ENCODE measurements at regions not wholly inside any gene's neighbourhood (a gene's known extent, or its start where the extent isn't known, plus 50 kb on each side); places are given as distances from the start of the nearest gene placed in this dataset.

DNA sequence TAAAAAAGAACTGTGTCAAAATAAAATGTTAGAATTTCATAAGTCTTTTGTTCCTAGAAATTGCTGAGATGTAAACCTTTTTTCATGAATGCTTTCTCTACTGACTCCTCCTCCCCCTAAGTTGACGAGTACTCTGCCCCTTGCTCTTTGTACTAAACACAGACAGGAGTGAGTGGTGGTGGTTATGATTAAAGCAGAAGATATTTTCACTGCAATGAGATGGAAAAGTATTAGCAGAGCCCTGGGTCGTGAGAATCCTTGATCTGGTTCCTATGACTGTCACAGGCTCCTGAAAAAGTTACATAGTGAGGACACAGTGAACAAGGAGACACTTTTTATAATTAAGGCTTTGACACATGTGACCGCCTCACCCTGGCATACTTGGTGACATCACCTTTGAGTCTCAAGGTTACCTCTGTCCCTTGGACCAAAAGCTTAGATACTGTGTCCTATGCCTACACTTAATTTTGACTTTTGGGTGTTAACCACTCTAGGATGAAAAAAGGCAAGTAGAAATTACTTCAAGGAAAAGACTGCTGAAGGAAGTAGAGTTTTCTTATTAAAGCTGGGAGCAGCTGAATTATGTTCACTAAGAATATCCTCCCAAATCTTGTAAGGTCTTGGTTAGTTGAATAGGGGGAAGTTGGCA lies 130.4 kb upstream of the LYSMD4 start (continued):
- TF ChIP-seq KDM2B (CRISPR knock-in tag; IDR thresholded peaks at IDR 0.05): no peak
- TF ChIP-seq SMARCA4 (IDR thresholded peaks at IDR 0.05): no peak
- TF ChIP-seq SOX6 (IDR thresholded peaks at IDR 0.05): no peak

DNA sequence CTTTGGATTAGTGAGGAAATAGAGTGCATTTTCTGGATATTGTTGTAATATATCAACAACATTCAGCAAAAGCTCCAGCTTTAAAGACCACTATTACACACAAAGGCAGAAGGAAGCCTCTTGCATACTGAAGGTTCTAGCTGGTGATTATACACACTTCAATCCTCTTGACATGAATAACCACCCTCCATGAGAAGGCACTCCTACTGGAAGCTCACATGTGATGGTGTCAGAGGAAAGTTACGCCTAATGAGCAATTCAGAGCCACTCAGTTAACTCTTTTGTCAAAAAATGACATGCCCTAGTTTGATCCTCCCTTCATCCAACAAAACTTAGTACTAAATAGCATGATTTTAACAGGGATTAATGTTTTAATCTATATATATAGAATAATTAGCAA lies 124.6 kb upstream of the LYSMD4 start:
- CTCF ChIA-PET (ENCODE audit: low intra/inter-chr PET ratio): no interaction called here
- in situ Hi-C loops (cut with MboI): no loop called here
- Histone ChIP-seq H3K27me3 (ENCODE audit: control insufficient read depth in 2 of 2, insufficient read depth in 2 of 2, low read length in 2 of 2) (no peaks in the 10 kb centered on the region), H3K9ac (ENCODE audit: insufficient read depth in 1 of 2, low read depth in 2 of 2, low read length in 2 of 2) (no peak overlapping the region), H3K36me3 (ENCODE audit: control insufficient read depth, insufficient read depth, low read length) (no peaks in the 10 kb centered on the region), H2AFZ (ENCODE audit: low read depth, low read length) (no peak overlapping the region), H3K9me3 (replicated peaks; ENCODE audit: control insufficient read depth, insufficient read depth, low read depth, low read length) (no peaks in the 10 kb centered on the region), H4K20me1 (replicated peaks; ENCODE audit: control insufficient read depth, insufficient read depth, low read length) (no peaks in the 10 kb centered on the region), H3K79me2 (ENCODE audit: control insufficient read depth, insufficient read depth, low read length) (no peaks in the 10 kb centered on the region), H3K4me2 (ENCODE audit: insufficient read depth, low read length) (no peak overlapping the region), H3K4me1 (replicated peaks in 1 of 2; ENCODE audit: control insufficient read depth in 2 of 2, insufficient read depth in 2 of 2, low read length in 2 of 2) (no peaks in the 10 kb centered on the region), H3K4me3 (no peak overlapping the region), H3K27ac (ENCODE audit: extremely low read depth, low read depth, low read length) (no peak overlapping the region), H3K9me1 (ENCODE audit: control insufficient read depth, insufficient read depth, low read length) (no peaks in the 10 kb centered on the region)
- ATAC-seq (no peak), FAIRE-seq (no peak), DNase-seq (ENCODE audit: extremely low read depth in 1 of 4, low spot score in 3 of 4) (no peak)
- 0% methylated on average over 1 of the region's 1 CpG for WGBS (ENCODE audit: insufficient coverage, low coverage, missing lambda C conversion rate)
- BruUV-seq (replicated peaks): no TSS peak
- POLR2A ChIA-PET: interaction anchor here (0.9 kb wide), 1 partner anchor 53 kb away, joined by 3 read pairs; no protein-coding TSS in a partner anchor
- intact Hi-C loops (cut with micrococcal nuclease): no loop called here
- no peak for TF ChIP-seq HDGF (IDR thresholded peaks at IDR 0.05)
- TF ChIP-seq RCOR1 (IDR thresholded peaks at IDR 0.05; ENCODE audit: borderline replicate concordance in 1 of 2, low read depth in 2 of 2, low read length in 2 of 2): no peak
- TF ChIP-seq, protein P1, sequence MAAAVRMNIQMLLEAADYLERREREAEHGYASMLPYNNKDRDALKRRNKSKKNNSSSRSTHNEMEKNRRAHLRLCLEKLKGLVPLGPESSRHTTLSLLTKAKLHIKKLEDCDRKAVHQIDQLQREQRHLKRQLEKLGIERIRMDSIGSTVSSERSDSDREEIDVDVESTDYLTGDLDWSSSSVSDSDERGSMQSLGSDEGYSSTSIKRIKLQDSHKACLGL (CRISPR knock-in tag; IDR thresholded peaks at IDR 0.05; ENCODE audit: borderline replicate concordance, poor library complexity, severe bottlenecking): no peak
- TF ChIP-seq SRSF1 (IDR thresholded peaks at IDR 0.05; ENCODE audit: low read depth, low read length): no peak
- no peak for TF ChIP-seq SOX6 (IDR thresholded peaks at IDR 0.05)
- no peak for TF ChIP-seq GATAD2B (IDR thresholded peaks at IDR 0.05; ENCODE audit: borderline replicate concordance)
- TF ChIP-seq, protein P2, sequence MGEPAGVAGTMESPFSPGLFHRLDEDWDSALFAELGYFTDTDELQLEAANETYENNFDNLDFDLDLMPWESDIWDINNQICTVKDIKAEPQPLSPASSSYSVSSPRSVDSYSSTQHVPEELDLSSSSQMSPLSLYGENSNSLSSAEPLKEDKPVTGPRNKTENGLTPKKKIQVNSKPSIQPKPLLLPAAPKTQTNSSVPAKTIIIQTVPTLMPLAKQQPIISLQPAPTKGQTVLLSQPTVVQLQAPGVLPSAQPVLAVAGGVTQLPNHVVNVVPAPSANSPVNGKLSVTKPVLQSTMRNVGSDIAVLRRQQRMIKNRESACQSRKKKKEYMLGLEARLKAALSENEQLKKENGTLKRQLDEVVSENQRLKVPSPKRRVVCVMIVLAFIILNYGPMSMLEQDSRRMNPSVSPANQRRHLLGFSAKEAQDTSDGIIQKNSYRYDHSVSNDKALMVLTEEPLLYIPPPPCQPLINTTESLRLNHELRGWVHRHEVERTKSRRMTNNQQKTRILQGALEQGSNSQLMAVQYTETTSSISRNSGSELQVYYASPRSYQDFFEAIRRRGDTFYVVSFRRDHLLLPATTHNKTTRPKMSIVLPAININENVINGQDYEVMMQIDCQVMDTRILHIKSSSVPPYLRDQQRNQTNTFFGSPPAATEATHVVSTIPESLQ (CRISPR knock-in tag; IDR thresholded peaks at IDR 0.05): no peak
- TF ChIP-seq TRIM24 (IDR thresholded peaks at IDR 0.05): no peak
- TF ChIP-seq KLF1 (tag; IDR thresholded peaks at IDR 0.05): no peak
- TF ChIP-seq SNRNP70 (optimal IDR thresholded peaks at IDR 0.05; ENCODE audit: low read depth, low read length): no peak
- TF ChIP-seq, protein P3, sequence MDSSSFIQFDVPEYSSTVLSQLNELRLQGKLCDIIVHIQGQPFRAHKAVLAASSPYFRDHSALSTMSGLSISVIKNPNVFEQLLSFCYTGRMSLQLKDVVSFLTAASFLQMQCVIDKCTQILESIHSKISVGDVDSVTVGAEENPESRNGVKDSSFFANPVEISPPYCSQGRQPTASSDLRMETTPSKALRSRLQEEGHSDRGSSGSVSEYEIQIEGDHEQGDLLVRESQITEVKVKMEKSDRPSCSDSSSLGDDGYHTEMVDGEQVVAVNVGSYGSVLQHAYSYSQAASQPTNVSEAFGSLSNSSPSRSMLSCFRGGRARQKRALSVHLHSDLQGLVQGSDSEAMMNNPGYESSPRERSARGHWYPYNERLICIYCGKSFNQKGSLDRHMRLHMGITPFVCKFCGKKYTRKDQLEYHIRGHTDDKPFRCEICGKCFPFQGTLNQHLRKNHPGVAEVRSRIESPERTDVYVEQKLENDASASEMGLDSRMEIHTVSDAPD (CRISPR knock-in tag; IDR thresholded peaks at IDR 0.05): no peak
- no peak for TF ChIP-seq PRPF4 (IDR thresholded peaks at IDR 0.05; ENCODE audit: insufficient read depth, low read depth, low read length, poor library complexity, severe bottlenecking)
- TF ChIP-seq ZNF75A (CRISPR knock-in tag; IDR thresholded peaks at IDR 0.05): no peak
- TF ChIP-seq, protein P4, sequence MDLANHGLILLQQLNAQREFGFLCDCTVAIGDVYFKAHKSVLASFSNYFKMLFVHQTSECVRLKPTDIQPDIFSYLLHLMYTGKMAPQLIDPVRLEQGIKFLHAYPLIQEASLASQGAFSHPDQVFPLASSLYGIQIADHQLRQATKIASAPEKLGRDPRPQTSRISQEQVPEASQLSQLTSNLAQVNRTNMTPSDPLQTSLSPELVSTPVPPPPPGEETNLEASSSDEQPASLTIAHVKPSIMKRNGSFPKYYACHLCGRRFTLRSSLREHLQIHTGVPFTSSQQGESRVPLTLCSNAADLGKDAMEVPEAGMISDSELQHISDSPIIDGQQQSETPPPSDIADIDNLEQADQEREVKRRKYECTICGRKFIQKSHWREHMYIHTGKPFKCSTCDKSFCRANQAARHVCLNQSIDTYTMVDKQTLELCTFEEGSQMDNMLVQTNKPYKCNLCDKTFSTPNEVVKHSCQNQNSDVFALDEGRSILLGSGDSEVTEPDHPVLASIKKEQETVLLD (IDR thresholded peaks at IDR 0.05): no peak
- no peak for TF ChIP-seq ZNF444 (CRISPR knock-in tag; IDR thresholded peaks at IDR 0.05)
